Body of pancreas (tissue), 4 donors: ENCODE measurements at regions not wholly inside any gene's neighbourhood (a gene's known extent, or its start where the extent isn't known, plus 50 kb on each side); places are given as distances from the start of the nearest gene placed in this dataset.

Experiments
- POLR2A ChIP-seq, 3 donors: fragments of 450-650 bp; IDR thresholded peaks; one replicate each; pipeline ENCODE4 v1.6.1; 2016; ENCODE audit warnings: antibody characterized with exemption in 3 of 3, mild to moderate bottlenecking in 2 of 3
- TF ChIP-seq, protein P1 (sequence below), 7 experiments: fragments of 450-650 bp in 4 of 7; fragments of 200-600 bp in 3 of 7; sonication (generic) in 3 of 7; IDR thresholded peaks; one replicate each; pipeline ENCODE4 v1.5.1; 2016 to 2019; ENCODE audit warnings: antibody characterized with exemption in 7 of 7

DNA sequence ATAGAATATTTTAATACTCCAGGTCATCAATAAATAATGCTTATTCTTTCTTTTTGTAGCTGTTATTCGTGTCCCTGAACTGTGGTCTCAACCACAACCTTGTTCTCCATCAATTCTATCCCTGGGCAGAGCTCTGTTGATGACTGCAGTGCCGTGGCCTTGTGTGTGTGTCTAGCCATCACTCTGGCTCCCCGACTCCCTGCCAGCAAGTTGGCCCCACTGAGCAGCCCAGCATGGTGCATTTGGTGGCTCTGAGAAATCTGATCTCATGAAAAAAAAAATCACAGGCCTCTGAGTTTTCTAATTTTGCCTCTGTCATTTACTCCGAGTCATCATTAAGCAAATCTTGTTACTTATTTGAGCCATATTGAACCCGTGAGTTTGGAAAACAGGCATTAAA, 164.7 kb downstream of the GOLGA6L6 start:
- TF ChIP-seq, protein P1, sequence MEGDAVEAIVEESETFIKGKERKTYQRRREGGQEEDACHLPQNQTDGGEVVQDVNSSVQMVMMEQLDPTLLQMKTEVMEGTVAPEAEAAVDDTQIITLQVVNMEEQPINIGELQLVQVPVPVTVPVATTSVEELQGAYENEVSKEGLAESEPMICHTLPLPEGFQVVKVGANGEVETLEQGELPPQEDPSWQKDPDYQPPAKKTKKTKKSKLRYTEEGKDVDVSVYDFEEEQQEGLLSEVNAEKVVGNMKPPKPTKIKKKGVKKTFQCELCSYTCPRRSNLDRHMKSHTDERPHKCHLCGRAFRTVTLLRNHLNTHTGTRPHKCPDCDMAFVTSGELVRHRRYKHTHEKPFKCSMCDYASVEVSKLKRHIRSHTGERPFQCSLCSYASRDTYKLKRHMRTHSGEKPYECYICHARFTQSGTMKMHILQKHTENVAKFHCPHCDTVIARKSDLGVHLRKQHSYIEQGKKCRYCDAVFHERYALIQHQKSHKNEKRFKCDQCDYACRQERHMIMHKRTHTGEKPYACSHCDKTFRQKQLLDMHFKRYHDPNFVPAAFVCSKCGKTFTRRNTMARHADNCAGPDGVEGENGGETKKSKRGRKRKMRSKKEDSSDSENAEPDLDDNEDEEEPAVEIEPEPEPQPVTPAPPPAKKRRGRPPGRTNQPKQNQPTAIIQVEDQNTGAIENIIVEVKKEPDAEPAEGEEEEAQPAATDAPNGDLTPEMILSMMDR (IDR thresholded peaks at IDR 0.05), result no peak
- TF ChIP-seq POLR2A (IDR thresholded peaks at IDR 0.05), result no peak
